B cell (primary cell): ENCODE measurements at regions not wholly inside any gene's neighbourhood (a gene's known extent, or its start where the extent isn't known, plus 50 kb on each side); places are given as distances from the start of the nearest gene placed in this dataset.

Experiments
- ATAC-seq: fragments of 200-7000 bp; cut with Tn5 transposase; one replicate; pipeline ENCODE4 v1.10.0; 2021; ENCODE audit warnings: low read depth, mild to moderate bottlenecking, moderate number of reproducible peaks, moderate library complexity
- CTCF ChIA-PET: fragments of 350-600 bp; sonication (Branson Sonifier 250); formaldehyde crosslinking; loops from one replicate; lab custom pipeline; 2021; ENCODE audit warnings: antibody characterized with exemption, inconsistent platforms; lab: Charles Lee
- POLR2A ChIA-PET: fragments of 350-600 bp; sonication (Branson Sonifier 250); formaldehyde crosslinking; loops from one replicate; lab custom pipeline; 2021; ENCODE audit warnings: antibody characterized with exemption; lab: Charles Lee
- DNase-seq: peaks from one replicate; pipeline ENCODE4 v3.0.0; 2013
- H2AFZ ChIP-seq: 2 replicates; pipeline ENCODE4 v1.6.1; 2012; ENCODE audit warnings: mild to moderate bottlenecking, low read depth, low read length; ENCODE audit not compliant: insufficient read depth, poor library complexity, severe bottlenecking
- H3K27ac ChIP-seq, 2 donors: 1 replicate in 1 of 2; 2 replicates in 1 of 2; pipeline ENCODE4 v1.5.1; 2012 to 2013; ENCODE audit warnings: low read length in 2 of 2, mild to moderate bottlenecking in 2 of 2, moderate library complexity in 1 of 2
- H3K27me3 ChIP-seq, 4 experiments: fragments of 200-600 bp in 1 of 4; sonication (generic) in 1 of 4; replicated peaks in 1 of 4; 1 replicate in 2 of 4; 2 replicates in 2 of 4; pipeline versions ENCODE4 v1.6.1 to v1.7.0; 2013 to 2016; ENCODE audit warnings: low read length in 3 of 4, mild to moderate bottlenecking in 2 of 4, mixed read lengths in 1 of 4, moderate library complexity in 1 of 4; ENCODE audit not compliant: insufficient read depth in 4 of 4, control insufficient read depth in 3 of 4; ENCODE audit errors: control extremely low read depth in 1 of 4
- H3K36me3 ChIP-seq, 2 experiments: replicated peaks in 1 of 2; 1 replicate in 1 of 2; 2 replicates in 1 of 2; pipeline versions ENCODE4 v1.6.1 to v1.7.1; 2013; ENCODE audit warnings: low read length in 1 of 2; ENCODE audit not compliant: insufficient read depth in 2 of 2, control insufficient read depth in 1 of 2; ENCODE audit errors: control extremely low read depth in 1 of 2, extremely low read depth in 1 of 2
- H3K4me1 ChIP-seq, 2 donors: fragments of 200-600 bp in 1 of 2; sonication (generic) in 1 of 2; 1 replicate in 1 of 2; 2 replicates in 1 of 2; pipeline versions ENCODE4 v1.5.1 to v1.6.1; 2013 to 2017; ENCODE audit warnings: low read length in 2 of 2; ENCODE audit not compliant: control insufficient read depth in 2 of 2, insufficient read depth in 2 of 2
- H3K4me2 ChIP-seq: replicated peaks from 2 replicates; pipeline ENCODE3; 2012; ENCODE audit warnings: mild to moderate bottlenecking, low read depth, low read length; ENCODE audit not compliant: poor library complexity, severe bottlenecking
- H3K4me3 ChIP-seq, 5 experiments: fragments of 200-600 bp in 1 of 5; sonication (generic) in 1 of 5; 1 replicate in 3 of 5; 2 replicates in 2 of 5; pipeline versions ENCODE4 v1.5.1 to v1.7.0; 2011 to 2016; ENCODE audit warnings: low read length in 4 of 5, mild to moderate bottlenecking in 4 of 5, low read depth in 2 of 5, control low read depth in 1 of 5, moderate library complexity in 1 of 5; ENCODE audit not compliant: insufficient read depth in 1 of 5; ENCODE audit errors: control extremely low read depth in 1 of 5, extremely low read depth in 1 of 5
- H3K79me2 ChIP-seq: fragments of 200-600 bp; sonication (generic); one replicate; pipeline ENCODE4 v1.6.0; 2016; ENCODE audit warnings: low read length; ENCODE audit not compliant: control insufficient read depth, insufficient read depth
- H3K9ac ChIP-seq: fragments of 200-600 bp; sonication (generic); 2 replicates; pipeline ENCODE4 v1.6.1; 2017; ENCODE audit warnings: mild to moderate bottlenecking, low read length, moderate library complexity
- H3K9me3 ChIP-seq, 3 donors: one replicate each; pipeline versions ENCODE4 v1.6.1 to v1.7.1; 2013; ENCODE audit warnings: low read length in 2 of 3; ENCODE audit not compliant: control insufficient read depth in 2 of 3, insufficient read depth in 1 of 3; ENCODE audit errors: control extremely low read depth in 1 of 3
- H4K20me1 ChIP-seq: 2 replicates; pipeline ENCODE4 v1.6.0; 2012; ENCODE audit warnings: mild to moderate bottlenecking, low read length; ENCODE audit not compliant: insufficient read depth, control insufficient read depth, poor library complexity, severe bottlenecking
- H3K27ac Mint-ChIP-seq: one replicate; pipeline ENCODE4 v1.8.0; 2021; ENCODE audit warnings: mixed read lengths
- H3K27me3 Mint-ChIP-seq: one replicate; pipeline ENCODE4 v1.8.0; 2021; ENCODE audit warnings: mixed read lengths
- H3K4me1 Mint-ChIP-seq: one replicate; pipeline ENCODE4 v1.8.0; 2021; ENCODE audit warnings: mixed read lengths
- H3K4me3 Mint-ChIP-seq: one replicate; pipeline ENCODE4 v1.8.0; 2021; ENCODE audit warnings: mixed read lengths
- H3K9me3 Mint-ChIP-seq: one replicate; pipeline ENCODE4 v1.8.0; 2022; ENCODE audit warnings: mixed read lengths; ENCODE audit not compliant: insufficient read depth
- EZH2 ChIP-seq: IDR thresholded peaks from 2 replicates; pipeline ENCODE4 v1.6.1; 2012; ENCODE audit warnings: borderline replicate concordance, low read depth, mild to moderate bottlenecking, moderate library complexity, low read length; ENCODE audit not compliant: insufficient read depth, poor library complexity, severe bottlenecking
- WGBS: methylation state at CpG from one replicate; pipeline ENCODE4 v1.1.5; 2013; ENCODE audit warnings: missing lambda C conversion rate; ENCODE audit not compliant: insufficient coverage; 5-methylcytosine and 5-hydroxymethylcytosine counted together
- intact Hi-C: fragments of 100-400 bp; cut with micrococcal nuclease; formaldehyde crosslinking; loops from one replicate; pipeline ENCODE4 v1.10.0; 2022
- TF ChIP-seq, protein P1 (sequence below): fragments of 200-600 bp; IDR thresholded peaks from one replicate; pipeline ENCODE4 v1.8.0; 2022; ENCODE audit warnings: antibody characterized with exemption, mild to moderate bottlenecking

GRCh38 chrX:87370865-87371264, 146.7 kb upstream of the KLHL4 start:
- H3K9me3 Mint-ChIP-seq: no peaks in the 10 kb centered on the region
- peak; percentile 0 for DNase-seq
- no peaks in the 10 kb centered on the region for H3K4me1 ChIP-seq
- no peaks in the 10 kb centered on the region for H3K27me3 Mint-ChIP-seq
- H3K27ac ChIP-seq: no peak overlapping the region
- 100% methylated on average over 1 of the region's 2 CpGs for WGBS
- POLR2A ChIA-PET: no interaction called here
- no peaks in the 10 kb centered on the region for H3K9me3 ChIP-seq
- no peaks in the 10 kb centered on the region for H4K20me1 ChIP-seq
- H3K27ac Mint-ChIP-seq: no peak overlapping the region
- no peak overlapping the region for H3K4me3 ChIP-seq
- no peak overlapping the region for H3K9ac ChIP-seq
- ATAC-seq: no peak
- H3K36me3 ChIP-seq: no peaks in the 10 kb centered on the region
- no peaks in the 10 kb centered on the region for H3K27me3 ChIP-seq
- H3K4me1 Mint-ChIP-seq: no peaks in the 10 kb centered on the region
- TF ChIP-seq, protein P1, sequence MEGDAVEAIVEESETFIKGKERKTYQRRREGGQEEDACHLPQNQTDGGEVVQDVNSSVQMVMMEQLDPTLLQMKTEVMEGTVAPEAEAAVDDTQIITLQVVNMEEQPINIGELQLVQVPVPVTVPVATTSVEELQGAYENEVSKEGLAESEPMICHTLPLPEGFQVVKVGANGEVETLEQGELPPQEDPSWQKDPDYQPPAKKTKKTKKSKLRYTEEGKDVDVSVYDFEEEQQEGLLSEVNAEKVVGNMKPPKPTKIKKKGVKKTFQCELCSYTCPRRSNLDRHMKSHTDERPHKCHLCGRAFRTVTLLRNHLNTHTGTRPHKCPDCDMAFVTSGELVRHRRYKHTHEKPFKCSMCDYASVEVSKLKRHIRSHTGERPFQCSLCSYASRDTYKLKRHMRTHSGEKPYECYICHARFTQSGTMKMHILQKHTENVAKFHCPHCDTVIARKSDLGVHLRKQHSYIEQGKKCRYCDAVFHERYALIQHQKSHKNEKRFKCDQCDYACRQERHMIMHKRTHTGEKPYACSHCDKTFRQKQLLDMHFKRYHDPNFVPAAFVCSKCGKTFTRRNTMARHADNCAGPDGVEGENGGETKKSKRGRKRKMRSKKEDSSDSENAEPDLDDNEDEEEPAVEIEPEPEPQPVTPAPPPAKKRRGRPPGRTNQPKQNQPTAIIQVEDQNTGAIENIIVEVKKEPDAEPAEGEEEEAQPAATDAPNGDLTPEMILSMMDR: no peak
- TF ChIP-seq EZH2: no peak
- no peaks in the 10 kb centered on the region for H3K79me2 ChIP-seq
- CTCF ChIA-PET: no interaction called here
- intact Hi-C loops: no loop called here
- H3K4me2 ChIP-seq: no peak overlapping the region
- no peak overlapping the region for H3K4me3 Mint-ChIP-seq
- H2AFZ ChIP-seq: no peak overlapping the region

- Histone ChIP-seq H3K4me3 (no peak overlapping the region), H3K27ac (no peak overlapping the region), H4K20me1 (no peaks in the 10 kb centered on the region), H3K4me2 (no peak overlapping the region), H3K4me1 (no peaks in the 10 kb centered on the region), H3K36me3 (no peaks in the 10 kb centered on the region), H3K79me2 (no peaks in the 10 kb centered on the region), H3K9me3 (no peaks in the 10 kb centered on the region), H2AFZ (no peak overlapping the region), H3K9ac (no peak overlapping the region), H3K27me3 (no peaks in the 10 kb centered on the region)
- no peak overlapping the region for H3K27ac Mint-ChIP-seq
- ChIA-PET POLR2A (no interaction called here), CTCF (no interaction called here)
- H3K9me3 Mint-ChIP-seq: no peaks in the 10 kb centered on the region
- no peak for TF ChIP-seq EZH2
- TF ChIP-seq, protein P1: no peak
- no peaks in the 10 kb centered on the region for H3K4me1 Mint-ChIP-seq
- no peak overlapping the region for H3K4me3 Mint-ChIP-seq
- H3K27me3 Mint-ChIP-seq: no peaks in the 10 kb centered on the region
- no peak for ATAC-seq
- DNase-seq: no peak
- intact Hi-C loops: no loop called here
Measured at GRCh38 chrX:87374324-87374723, 143.3 kb upstream of the KLHL4 start.
